HCT116 (cell line): ENCODE measurements at regions not wholly inside any gene's neighbourhood (a gene's known extent, or its start where the extent isn't known, plus 50 kb on each side); places are given as distances from the start of the nearest gene placed in this dataset.

Source experiments
- ATF3 ChIP-seq: IDR thresholded peaks from 2 replicates; pipeline ENCODE4 v1.6.1; 2012
- CEBPB ChIP-seq: IDR thresholded peaks from 2 replicates; pipeline ENCODE4 v1.6.1; 2012; ENCODE audit warnings: low read depth
- CTCF ChIP-seq, 3 experiments: fragments of 200-600 bp in 1 of 3; sonication (generic) in 1 of 3; IDR thresholded peaks in 2 of 3; conservative IDR thresholded peaks in 1 of 3; 2 replicates each; pipeline ENCODE4 v1.5.1; 2012 to 2017; ENCODE audit warnings: low read depth in 2 of 3, low read length in 2 of 3, antibody characterized with exemption in 1 of 3, borderline replicate concordance in 1 of 3, control low read depth in 1 of 3, mild to moderate bottlenecking in 1 of 3, mixed read lengths in 1 of 3, mixed run types in 1 of 3, moderate library complexity in 1 of 3; ENCODE audit not compliant: insufficient read depth in 1 of 3
- EZH2 ChIP-seq: fragments of 200-600 bp; sonication (generic); IDR thresholded peaks from 2 replicates; pipeline ENCODE4 v1.6.1; 2017; ENCODE audit warnings: antibody characterized with exemption, mixed run types
- MAX ChIP-seq: IDR thresholded peaks from 2 replicates; pipeline ENCODE4 v1.6.1; 2012
- POLR2A ChIP-seq: IDR thresholded peaks from 2 replicates; pipeline ENCODE4 v1.7.0; 2011; ENCODE audit warnings: borderline replicate concordance; ENCODE audit not compliant: insufficient read depth, insufficient read length; ENCODE audit errors: extremely low read depth
- POLR2AphosphoS5 ChIP-seq: IDR thresholded peaks from 2 replicates; pipeline ENCODE4 v1.6.1; 2011; ENCODE audit warnings: mild to moderate bottlenecking, low read depth, low read length, moderate library complexity
- RAD21 ChIP-seq: IDR thresholded peaks from 2 replicates; pipeline ENCODE4 v1.6.1; 2012; ENCODE audit warnings: low read depth, mild to moderate bottlenecking
- REST ChIP-seq: IDR thresholded peaks from 2 replicates; pipeline ENCODE4 v1.6.1; 2012; ENCODE audit warnings: low read depth

- TF ChIP-seq EZH2 (no peak), CTCF (IDR thresholded peaks at IDR 0.05 in 2 of 3, conservative IDR thresholded peaks at IDR 0.05 in 1 of 3; ENCODE audit: borderline replicate concordance in 1 of 3, insufficient read depth in 1 of 3, low read depth in 2 of 3, low read length in 2 of 3) (no peak), ATF3 (no peak), MAX (no peak), POLR2A (no peak), POLR2AphosphoS5 (no peak), RAD21 (no peak), CEBPB (no peak), REST (no peak)
Observed at GRCh38 chr14:83164016-83164415, 1630.4 kb upstream of the SEL1L start.
